AG04450 (cell line): ENCODE measurements at regions not wholly inside any gene's neighbourhood (a gene's known extent, or its start where the extent isn't known, plus 50 kb on each side); places are given as distances from the start of the nearest gene placed in this dataset.

ENCODE experiments used
- CTCF ChIA-PET: fragments of 300-600, 350-600 bp; formaldehyde crosslinking; extraction: SDS; loops from one replicate; lab custom pipeline; 2022; ENCODE audit warnings: antibody characterized with exemption, inconsistent platforms; lab: Charles Lee
- POLR2A ChIA-PET: fragments of 350-600 bp; formaldehyde crosslinking; extraction: SDS; loops from one replicate; lab custom pipeline; 2021; ENCODE audit warnings: antibody characterized with exemption, inconsistent platforms; lab: Yijun Ruan, JAX
- DNase-seq: peaks from one replicate; pipeline ENCODE4 v3.0.0-alpha.2; 2011; ENCODE audit warnings: low read depth, low spot score
- H3K27ac ChIP-seq: one replicate; pipeline ENCODE4 v1.5.1; 2012; ENCODE audit warnings: low read depth, low read length, control low read depth
- H3K27me3 ChIP-seq: one replicate; pipeline ENCODE4 v1.6.0; 2012; ENCODE audit warnings: low read length; ENCODE audit not compliant: control insufficient read depth, insufficient read depth
- H3K4me3 ChIP-seq: 2 replicates; pipeline ENCODE4 v1.5.1; 2011; ENCODE audit warnings: mild to moderate bottlenecking, low read depth, low read length, control low read depth
- H3K9me3 ChIP-seq: 2 replicates; pipeline ENCODE4 v1.5.1; 2012; ENCODE audit warnings: low read length; ENCODE audit not compliant: control insufficient read depth, insufficient read depth
- CTCF ChIP-seq: IDR thresholded peaks from 2 replicates; pipeline ENCODE4 v1.5.1; 2011; ENCODE audit warnings: low read depth, low read length, control low read depth, inconsistent platforms

- no peak overlapping the region for H3K27ac ChIP-seq
- H3K27me3 ChIP-seq, result no peaks in the 10 kb centered on the region
- H3K9me3 ChIP-seq, result no peaks in the 10 kb centered on the region
- TF ChIP-seq CTCF, result no peak
- no peak for DNase-seq
- POLR2A ChIA-PET, result no interaction called here
- H3K4me3 ChIP-seq, result no peak overlapping the region
- CTCF ChIA-PET, result no interaction called here
These were observed 668.7 kb downstream of the NR2F1-AS1 start for GRCh38 chr5:92912283-92912682.

GRCh38 chr5:92911851-92912250, 669.2 kb downstream of the NR2F1-AS1 start:
- Histone ChIP-seq H3K27me3 (no peaks in the 10 kb centered on the region), H3K4me3 (no peak overlapping the region), H3K9me3 (no peaks in the 10 kb centered on the region), H3K27ac (no peak overlapping the region)
- CTCF ChIA-PET, result no interaction called here
- no peak for TF ChIP-seq CTCF
- no peak for DNase-seq
- POLR2A ChIA-PET, result no interaction called here

GRCh38 chr5:92911293-92911692, 669.7 kb downstream of the NR2F1-AS1 start:
- H3K4me3 ChIP-seq, result no peak overlapping the region
- POLR2A ChIA-PET, result no interaction called here
- no peak overlapping the region for H3K27ac ChIP-seq
- H3K27me3 ChIP-seq, result no peaks in the 10 kb centered on the region
- DNase-seq, result no peak
- CTCF ChIA-PET, result no interaction called here
- TF ChIP-seq CTCF, result no peak
- no peaks in the 10 kb centered on the region for H3K9me3 ChIP-seq

GRCh38 chr5:92909602-92909962, 671.4 kb downstream of the NR2F1-AS1 start:
- DNase-seq, result no peak
- TF ChIP-seq CTCF, result peak; percentile 57
- CTCF ChIA-PET, result interaction anchor here (0.6 to 1.9 kb wide), 12 partner anchors 9 to 677 kb away, joined by 3 to 9 read pairs (median 4); no protein-coding TSS in a partner anchor
- Histone ChIP-seq H3K27me3 (no peaks in the 10 kb centered on the region), H3K9me3 (no peaks in the 10 kb centered on the region), H3K27ac (no peak overlapping the region), H3K4me3 (no peak overlapping the region)
- POLR2A ChIA-PET, result interaction anchor here (0.6 kb wide), 1 partner anchor 23 kb away, joined by 5 read pairs; no protein-coding TSS in a partner anchor

GRCh38 chr5:92908952-92909601, 671.9 kb downstream of the NR2F1-AS1 start:
- POLR2A ChIA-PET, result interaction anchor here (0.6 kb wide), 1 partner anchor 22 kb away, joined by 5 read pairs; no protein-coding TSS in a partner anchor

More at GRCh38 chr5:92908952-92909601, 671.9 kb downstream of the NR2F1-AS1 start:
- Histone ChIP-seq H3K27ac (no peak overlapping the region), H3K27me3 (no peaks in the 10 kb centered on the region), H3K9me3 (no peaks in the 10 kb centered on the region), H3K4me3 (no peak overlapping the region)
- no peak for DNase-seq
- TF ChIP-seq CTCF, result no peak
- CTCF ChIA-PET, result interaction anchor here (0.6 to 1.9 kb wide), 12 partner anchors 9 to 677 kb away, joined by 3 to 9 read pairs (median 4); no protein-coding TSS in a partner anchor
